Upper lobe of right lung (tissue), 1 donor: ENCODE measurements at regions not wholly inside any gene's neighbourhood (a gene's known extent, or its start where the extent isn't known, plus 50 kb on each side); places are given as distances from the start of the nearest gene placed in this dataset.
"Not testable (repeated sequence)": the region's sequence is repeated elsewhere in the genome, so short reads cannot be mapped to it uniquely, and the experiment has no call there.

Experiments
- ATAC-seq: fragments of 200-7000 bp; cut with Tn5 transposase; one replicate; pipeline ENCODE4 v1.9.1; 2020; ENCODE audit warnings: mild to moderate bottlenecking, moderate library complexity
- DNase-seq: peaks from one replicate; pipeline ENCODE4 v3.0.0-alpha.2; 2020
- H3K27ac ChIP-seq: fragments of 200-600 bp; one replicate; pipeline ENCODE4 v1.8.0; 2022
- H3K27me3 ChIP-seq: fragments of 200-600 bp; one replicate; pipeline ENCODE4 v1.8.0; 2022; ENCODE audit warnings: mild to moderate bottlenecking
- H3K36me3 ChIP-seq: fragments of 200-600 bp; one replicate; pipeline ENCODE4 v1.8.0; 2022
- H3K4me1 ChIP-seq: fragments of 200-600 bp; one replicate; pipeline ENCODE4 v1.8.0; 2022
- H3K4me3 ChIP-seq: fragments of 200-600 bp; one replicate; pipeline ENCODE4 v1.8.0; 2022; ENCODE audit warnings: mild to moderate bottlenecking
- H3K9me3 ChIP-seq: fragments of 200-600 bp; one replicate; pipeline ENCODE4 v1.8.0; 2022
- CTCF ChIP-seq: fragments of 200-600 bp; IDR thresholded peaks from one replicate; pipeline ENCODE4 v1.8.0; 2022; ENCODE audit warnings: antibody characterized with exemption
- intact Hi-C: fragments of 100-400 bp; cut with DNase I; formaldehyde crosslinking; loops from one replicate; pipeline ENCODE4 v1.11.0; 2022
- donor health status: DM: no; HTN: yes; CAD: no; lungs with severe emphysema.

- TF ChIP-seq CTCF = no peak
- DNase-seq = no peak
- no peak for ATAC-seq
- intact Hi-C loops = no loop called here
- Histone ChIP-seq H3K27me3 (no peaks in the 10 kb centered on the region), H3K4me1 (no peaks in the 10 kb centered on the region), H3K9me3 (no peaks in the 10 kb centered on the region), H3K4me3 (no peak overlapping the region), H3K27ac (no peak overlapping the region), H3K36me3 (no peaks in the 10 kb centered on the region)
Measured at GRCh38 chr18:1422634-1423033, 518.0 kb downstream of the ADCYAP1 start.

GRCh38 chr18:1425679-1426078 is 521.0 kb downstream of the ADCYAP1 start:
- ATAC-seq (no peak), DNase-seq (no peak)
- H3K4me1 ChIP-seq = no peaks in the 10 kb centered on the region
- no peaks in the 10 kb centered on the region for H3K9me3 ChIP-seq
- no peaks in the 10 kb centered on the region for H3K36me3 ChIP-seq
- intact Hi-C loops = no loop called here
- H3K4me3 ChIP-seq = no peak overlapping the region
- no peak for TF ChIP-seq CTCF
- H3K27ac ChIP-seq = no peak overlapping the region
- H3K27me3 ChIP-seq = no peaks in the 10 kb centered on the region

GRCh38 chr18:1435487-1435886 is 530.8 kb downstream of the ADCYAP1 start:
- intact Hi-C loops = no loop called here
- H3K27me3 ChIP-seq = no peaks in the 10 kb centered on the region
- H3K27ac ChIP-seq = no peak overlapping the region
- no peak for TF ChIP-seq CTCF
- H3K9me3 ChIP-seq = no peaks in the 10 kb centered on the region
- ATAC-seq = no peak
- no peak for DNase-seq
- no peaks in the 10 kb centered on the region for H3K4me1 ChIP-seq
- no peak overlapping the region for H3K4me3 ChIP-seq
- H3K36me3 ChIP-seq = no peaks in the 10 kb centered on the region

GRCh38 chr18:1436199-1436598 is 531.5 kb downstream of the ADCYAP1 start:
- DNase-seq (no peak), ATAC-seq (peak; percentile 48)
- Histone ChIP-seq H3K4me3 (no peak overlapping the region), H3K27ac (no peak overlapping the region), H3K27me3 (no peaks in the 10 kb centered on the region), H3K4me1 (no peaks in the 10 kb centered on the region), H3K36me3 (no peaks in the 10 kb centered on the region), H3K9me3 (no peaks in the 10 kb centered on the region)
- intact Hi-C loops = no loop called here
- TF ChIP-seq CTCF = no peak

- no peaks in the 10 kb centered on the region for H3K27me3 ChIP-seq
- TF ChIP-seq CTCF = no peak
- H3K4me1 ChIP-seq = no peaks in the 10 kb centered on the region
- ATAC-seq (no peak), DNase-seq (no peak)
- H3K4me3 ChIP-seq = no peak overlapping the region
- H3K36me3 ChIP-seq = no peaks in the 10 kb centered on the region
- intact Hi-C loops = no loop called here
- no peaks in the 10 kb centered on the region for H3K9me3 ChIP-seq
- H3K27ac ChIP-seq = no peak overlapping the region
Measured at GRCh38 chr18:1438458-1438910, 533.8 kb downstream of the ADCYAP1 start.

- H3K9me3 ChIP-seq = no peaks in the 10 kb centered on the region
- TF ChIP-seq CTCF = no peak
- DNase-seq = no peak
- no peaks in the 10 kb centered on the region for H3K4me1 ChIP-seq
- H3K27me3 ChIP-seq = no peaks in the 10 kb centered on the region
- H3K27ac ChIP-seq = no peak overlapping the region
- peak; percentile 34 for ATAC-seq
- H3K4me3 ChIP-seq = no peak overlapping the region
- intact Hi-C loops = no loop called here
- H3K36me3 ChIP-seq = no peaks in the 10 kb centered on the region
Measured at GRCh38 chr18:1438967-1439366, 534.3 kb downstream of the ADCYAP1 start.

GRCh38 chr18:1444062-1444461 is 539.4 kb downstream of the ADCYAP1 start:
- H3K27ac ChIP-seq, ATAC-seq, intact Hi-C loops, H3K9me3 ChIP-seq, H3K27me3 ChIP-seq, H3K4me1 ChIP-seq, DNase-seq, H3K36me3 ChIP-seq, H3K4me3 ChIP-seq: not testable (repeated sequence)
